GM12878 (cell line): ENCODE measurements at regions not wholly inside any gene's neighbourhood (a gene's known extent, or its start where the extent isn't known, plus 50 kb on each side); places are given as distances from the start of the nearest gene placed in this dataset.

Source experiments
- ATAC-seq: fragments of 200-7000 bp; cut with Tn5 transposase; 3 replicates; pipeline ENCODE4 v1.9.1; 2020; ENCODE audit warnings: mild to moderate bottlenecking, moderate library complexity
- BruUV-seq: library from RNA; stranded (reverse); fragments of 400-500 nt; replicated peaks from 2 replicates; lab custom pipeline; 2021; lab: Mats Ljungman, UMichigan
- CTCF ChIA-PET: fragments of 300-600 bp; sonication (Branson Sonifier 250); formaldehyde crosslinking; extraction: SDS; loops from one replicate; lab custom pipeline; 2021; ENCODE audit warnings: inconsistent platforms; lab: Yijun Ruan, JAX
- POLR2A ChIA-PET: fragments of 350-600 bp; formaldehyde crosslinking; extraction: SDS; loops from one replicate; lab custom pipeline; 2021; ENCODE audit warnings: inconsistent platforms; lab: Charles Lee
- RAD21 ChIA-PET: fragments of 300-600 bp; sonication (Branson Sonifier 250); formaldehyde crosslinking; loops from one replicate; lab custom pipeline; 2023; ENCODE audit warnings: antibody characterized with exemption; ENCODE audit not compliant: unreplicated experiment; lab: Charles Lee
- SMC1A ChIA-PET: fragments of 300-600 bp; sonication (Branson Sonifier 250); formaldehyde crosslinking; loops from one replicate; lab custom pipeline; 2023; ENCODE audit not compliant: unreplicated experiment, uncharacterized antibody; lab: Charles Lee
- DNase-seq: peaks from one replicate; pipeline ENCODE4 v3.0.0-alpha.2; 2011; ENCODE audit warnings: low read depth, low spot score
- FAIRE-seq: peaks from 3 replicates; lab custom pipeline; 2011; peaks lifted over from hg19 to GRCh38; lab: Jason Lieb, UNC
- H2AFZ ChIP-seq: 2 replicates; pipeline ENCODE4 v1.6.0; 2011; ENCODE audit warnings: low read depth, low read length, control low read depth; ENCODE audit not compliant: control insufficient read depth
- H3K27ac ChIP-seq: 2 replicates; pipeline ENCODE4 v1.5.1; 2011; ENCODE audit warnings: control low read depth; ENCODE audit not compliant: control insufficient read depth, insufficient read depth
- H3K27me3 ChIP-seq, 2 experiments: replicated peaks in 1 of 2; 2 replicates each; pipeline versions ENCODE4 v1.6.0 to v1.6.1; 2011; ENCODE audit warnings: low read length in 1 of 2; ENCODE audit not compliant: control insufficient read depth in 2 of 2, insufficient read depth in 2 of 2
- H3K36me3 ChIP-seq, 2 experiments: 2 replicates each; pipeline ENCODE4 v1.5.1; 2011; ENCODE audit warnings: low read length in 1 of 2; ENCODE audit not compliant: control insufficient read depth in 2 of 2, insufficient read depth in 2 of 2
- H3K4me1 ChIP-seq: 2 replicates; pipeline ENCODE4 v1.6.1; 2011; ENCODE audit warnings: mild to moderate bottlenecking, low read length, moderate library complexity, mixed read lengths; ENCODE audit not compliant: control insufficient read depth, insufficient read depth
- H3K4me2 ChIP-seq: 2 replicates; pipeline ENCODE4 v1.6.0; 2011; ENCODE audit warnings: control low read depth; ENCODE audit not compliant: control insufficient read depth, insufficient read depth
- H3K4me3 ChIP-seq: fragments of 200-600 bp; sonication (generic); 2 replicates; pipeline ENCODE4 v1.5.1; 2016
- H3K79me2 ChIP-seq: 2 replicates; pipeline ENCODE4 v1.6.0; 2011; ENCODE audit warnings: low read length; ENCODE audit not compliant: control insufficient read depth, insufficient read depth
- H3K9ac ChIP-seq: 2 replicates; pipeline ENCODE4 v1.8.0; 2011; ENCODE audit warnings: low read length, control low read depth, mixed read lengths; ENCODE audit not compliant: control insufficient read depth, insufficient read depth
- H3K9me3 ChIP-seq: replicated peaks from 3 replicates; pipeline ENCODE4 v1.5.1; 2011; ENCODE audit warnings: mild to moderate bottlenecking, low read length; ENCODE audit not compliant: control insufficient read depth, insufficient read depth
- H4K20me1 ChIP-seq: 2 replicates; pipeline ENCODE4 v1.6.0; 2011; ENCODE audit not compliant: control insufficient read depth, insufficient read depth
- CUX1 ChIP-seq: IDR thresholded peaks from 2 replicates; pipeline ENCODE4 v1.6.1; 2012; ENCODE audit warnings: improper control_type of control experiment, low read depth, low read length; ENCODE audit not compliant: insufficient replicate concordance
- NKRF ChIP-seq: fragments of 450-650 bp; conservative IDR thresholded peaks from 2 replicates; pipeline ENCODE4 v1.6.1; 2017; ENCODE audit warnings: mild to moderate bottlenecking, moderate library complexity
- SIX5 ChIP-seq: IDR thresholded peaks from 2 replicates; pipeline ENCODE4 v1.6.1; 2011; ENCODE audit warnings: mild to moderate bottlenecking, low read depth, low read length, moderate library complexity; ENCODE audit not compliant: severe bottlenecking
- TCF12 ChIP-seq: IDR thresholded peaks from 2 replicates; pipeline ENCODE4 v1.6.1; 2011; ENCODE audit warnings: low read depth, mild to moderate bottlenecking, low read length
- ZSCAN29 ChIP-seq: fragments of 450-650 bp; IDR thresholded peaks from 2 replicates; pipeline ENCODE4 v1.6.1; 2017; ENCODE audit warnings: mild to moderate bottlenecking, moderate library complexity
- whole genome bisulfite sequencing: methylation state at CpG from one replicate; pipeline ENCODE4 v1.1.6; 2016; ENCODE audit warnings: low lambda C conversion rate; ENCODE audit not compliant: insufficient replicate concordance, insufficient coverage; ENCODE audit errors: missing lambda C conversion rate; 5-methylcytosine and 5-hydroxymethylcytosine counted together
- in situ Hi-C: fragments of 300-500 bp; cut with MboI; formaldehyde crosslinking; loops from 9 replicates; pipeline ENCODE4 v1.14.3; 2018; ENCODE audit warnings: mixed read lengths
- intact Hi-C: fragments of 100-400 bp; cut with micrococcal nuclease; formaldehyde crosslinking; loops from one replicate; pipeline ENCODE4 v1.14.2; 2022; ENCODE audit not compliant: unreplicated experiment
- TF ChIP-seq, protein P1 (sequence below): IDR thresholded peaks from 2 replicates; pipeline ENCODE4 v1.6.1; 2011; ENCODE audit warnings: mild to moderate bottlenecking, low read depth, low read length, moderate library complexity; ENCODE audit not compliant: insufficient replicate concordance
- TF ChIP-seq, protein P2 (sequence below): fragments of 150-350 bp; IDR thresholded peaks from 2 replicates; pipeline ENCODE4 v1.6.1; 2014; ENCODE audit warnings: mild to moderate bottlenecking, low read depth, low read length

DNA sequence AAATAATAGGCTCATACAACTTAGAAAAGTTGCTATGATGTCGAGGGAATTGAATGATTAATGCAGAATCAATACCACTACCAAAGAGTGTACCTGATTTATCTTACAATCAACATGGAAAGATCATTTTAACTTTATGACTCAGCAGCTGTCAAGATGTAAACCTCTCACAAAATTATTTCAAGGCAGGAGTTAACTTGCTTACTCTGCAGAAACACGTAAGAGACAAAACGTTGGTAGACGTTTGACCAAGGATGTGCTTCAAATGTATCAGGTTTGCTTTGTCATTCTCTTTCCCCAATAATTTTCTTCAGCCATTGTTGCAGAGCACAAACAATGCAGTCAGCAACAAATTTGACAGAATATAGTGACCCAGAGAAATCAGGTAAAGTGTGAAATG, 415.8 kb upstream of the KIF2B start:
- WGBS = 9% methylated on average over 4 of the region's 4 CpGs
- Histone ChIP-seq H3K9ac (no peak overlapping the region), H2AFZ (no peak overlapping the region), H3K4me3 (no peak overlapping the region), H3K27me3 (no peaks in the 10 kb centered on the region), H3K4me2 (no peak overlapping the region), H3K9me3 (no peaks in the 10 kb centered on the region), H3K4me1 (no peaks in the 10 kb centered on the region), H4K20me1 (no peaks in the 10 kb centered on the region), H3K27ac (no peak overlapping the region), H3K79me2 (no peaks in the 10 kb centered on the region), H3K36me3 (no peaks in the 10 kb centered on the region)
- no peak for TF ChIP-seq TCF12
- TF ChIP-seq NKRF = no peak
- TF ChIP-seq, protein P1, sequence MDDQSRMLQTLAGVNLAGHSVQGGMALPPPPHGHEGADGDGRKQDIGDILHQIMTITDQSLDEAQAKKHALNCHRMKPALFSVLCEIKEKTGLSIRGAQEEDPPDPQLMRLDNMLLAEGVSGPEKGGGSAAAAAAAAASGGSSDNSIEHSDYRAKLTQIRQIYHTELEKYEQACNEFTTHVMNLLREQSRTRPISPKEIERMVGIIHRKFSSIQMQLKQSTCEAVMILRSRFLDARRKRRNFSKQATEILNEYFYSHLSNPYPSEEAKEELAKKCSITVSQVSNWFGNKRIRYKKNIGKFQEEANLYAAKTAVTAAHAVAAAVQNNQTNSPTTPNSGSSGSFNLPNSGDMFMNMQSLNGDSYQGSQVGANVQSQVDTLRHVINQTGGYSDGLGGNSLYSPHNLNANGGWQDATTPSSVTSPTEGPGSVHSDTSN = no peak
- TF ChIP-seq ZSCAN29 = no peak
- no peak for TF ChIP-seq SIX5
- TF ChIP-seq, protein P2, sequence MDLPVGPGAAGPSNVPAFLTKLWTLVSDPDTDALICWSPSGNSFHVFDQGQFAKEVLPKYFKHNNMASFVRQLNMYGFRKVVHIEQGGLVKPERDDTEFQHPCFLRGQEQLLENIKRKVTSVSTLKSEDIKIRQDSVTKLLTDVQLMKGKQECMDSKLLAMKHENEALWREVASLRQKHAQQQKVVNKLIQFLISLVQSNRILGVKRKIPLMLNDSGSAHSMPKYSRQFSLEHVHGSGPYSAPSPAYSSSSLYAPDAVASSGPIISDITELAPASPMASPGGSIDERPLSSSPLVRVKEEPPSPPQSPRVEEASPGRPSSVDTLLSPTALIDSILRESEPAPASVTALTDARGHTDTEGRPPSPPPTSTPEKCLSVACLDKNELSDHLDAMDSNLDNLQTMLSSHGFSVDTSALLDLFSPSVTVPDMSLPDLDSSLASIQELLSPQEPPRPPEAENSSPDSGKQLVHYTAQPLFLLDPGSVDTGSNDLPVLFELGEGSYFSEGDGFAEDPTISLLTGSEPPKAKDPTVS = no peak
- TF ChIP-seq CUX1 = no peak
- intact Hi-C loops = no loop called here
- FAIRE-seq (no peak), DNase-seq (no peak), ATAC-seq (no peak)
- SMC1A ChIA-PET = no interaction called here
- POLR2A ChIA-PET = no interaction called here
- BruUV-seq = no TSS peak
- RAD21 ChIA-PET = no interaction called here
- in situ Hi-C loops = no loop called here
- CTCF ChIA-PET = no interaction called here
